ENCODE measurements at regions not wholly inside any gene's neighbourhood (a gene's known extent, or its start where the extent isn't known, plus 50 kb on each side); places are given as distances from the start of the nearest gene placed in this dataset.

DNA sequence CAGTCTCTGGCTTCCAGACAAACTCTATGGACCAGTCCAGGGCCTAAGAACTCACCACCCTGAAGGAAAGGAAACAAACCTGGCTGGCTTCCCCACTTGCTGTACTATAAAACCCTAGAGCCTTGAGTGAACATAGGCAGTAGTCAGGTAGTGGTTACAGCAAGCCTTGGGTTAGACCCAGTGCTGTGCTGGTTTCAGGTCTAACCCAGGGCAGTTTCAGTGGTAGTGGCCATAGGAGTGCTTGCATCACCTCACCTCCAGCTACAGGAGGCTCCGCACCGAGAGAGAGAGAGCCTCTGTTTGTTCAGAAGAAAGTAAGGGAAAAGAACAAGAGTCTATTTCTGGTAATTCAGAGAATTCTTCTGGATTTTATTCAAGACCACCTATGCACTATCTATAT lies 714.1 kb upstream of the CDH10 start:
- no peak overlapping the region for H3K4me3 Mint-ChIP-seq (ENCODE audit: unreplicated experiment)
- no peak overlapping the region for H3K27ac Mint-ChIP-seq (ENCODE audit: low read depth, unreplicated experiment)
- CTCF ChIA-PET = no interaction called here
- H3K4me1 Mint-ChIP-seq (ENCODE audit: insufficient read depth, unreplicated experiment) = peaks cover 5% of the 10 kb centered on the region
- intact Hi-C loops (cut with micrococcal nuclease) = no loop called here
- POLR2A ChIA-PET = no interaction called here
- H3K27me3 Mint-ChIP-seq (ENCODE audit: insufficient read depth, unreplicated experiment) = no peaks in the 10 kb centered on the region
- H3K9me3 Mint-ChIP-seq (ENCODE audit: unreplicated experiment) = no peaks in the 10 kb centered on the region
- no peaks in the 10 kb centered on the region for H3K36me3 Mint-ChIP-seq (ENCODE audit: insufficient read depth, unreplicated experiment)
- TF ChIP-seq, protein P1, sequence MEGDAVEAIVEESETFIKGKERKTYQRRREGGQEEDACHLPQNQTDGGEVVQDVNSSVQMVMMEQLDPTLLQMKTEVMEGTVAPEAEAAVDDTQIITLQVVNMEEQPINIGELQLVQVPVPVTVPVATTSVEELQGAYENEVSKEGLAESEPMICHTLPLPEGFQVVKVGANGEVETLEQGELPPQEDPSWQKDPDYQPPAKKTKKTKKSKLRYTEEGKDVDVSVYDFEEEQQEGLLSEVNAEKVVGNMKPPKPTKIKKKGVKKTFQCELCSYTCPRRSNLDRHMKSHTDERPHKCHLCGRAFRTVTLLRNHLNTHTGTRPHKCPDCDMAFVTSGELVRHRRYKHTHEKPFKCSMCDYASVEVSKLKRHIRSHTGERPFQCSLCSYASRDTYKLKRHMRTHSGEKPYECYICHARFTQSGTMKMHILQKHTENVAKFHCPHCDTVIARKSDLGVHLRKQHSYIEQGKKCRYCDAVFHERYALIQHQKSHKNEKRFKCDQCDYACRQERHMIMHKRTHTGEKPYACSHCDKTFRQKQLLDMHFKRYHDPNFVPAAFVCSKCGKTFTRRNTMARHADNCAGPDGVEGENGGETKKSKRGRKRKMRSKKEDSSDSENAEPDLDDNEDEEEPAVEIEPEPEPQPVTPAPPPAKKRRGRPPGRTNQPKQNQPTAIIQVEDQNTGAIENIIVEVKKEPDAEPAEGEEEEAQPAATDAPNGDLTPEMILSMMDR (IDR thresholded peaks at IDR 0.05; ENCODE audit: unreplicated experiment) = no peak
- BruUV-seq (replicated peaks) = no TSS peak
- no peak for DNase-seq (ENCODE audit: unreplicated experiment)

DNA sequence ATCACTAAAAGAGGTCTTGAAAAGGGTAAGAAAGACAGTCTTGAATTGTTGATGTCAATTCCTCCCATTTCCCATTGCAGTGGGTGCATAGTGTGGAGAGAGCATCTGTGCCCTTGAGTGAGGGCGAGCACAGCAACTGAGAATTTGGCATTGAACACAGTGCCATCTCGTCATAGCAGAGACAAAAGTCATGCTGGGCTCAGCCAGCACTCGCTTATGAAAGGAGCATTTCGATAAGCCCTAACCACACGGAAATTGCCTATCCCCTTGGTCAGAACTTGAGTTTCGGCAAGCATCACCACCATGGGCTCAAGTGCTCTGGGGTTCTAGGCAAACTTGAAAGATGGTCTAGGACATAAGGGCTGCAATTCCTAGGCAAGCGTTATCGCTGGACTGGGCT lies 712.8 kb upstream of the CDH10 start:
- intact Hi-C loops (cut with micrococcal nuclease) = no loop called here
- no peaks in the 10 kb centered on the region for H3K36me3 Mint-ChIP-seq (ENCODE audit: insufficient read depth, unreplicated experiment)
- H3K4me3 Mint-ChIP-seq (ENCODE audit: unreplicated experiment) = no peak overlapping the region
- TF ChIP-seq, protein P1 (IDR thresholded peaks at IDR 0.05; ENCODE audit: unreplicated experiment) = no peak
- peaks cover 4% of the 10 kb centered on the region for H3K4me1 Mint-ChIP-seq (ENCODE audit: insufficient read depth, unreplicated experiment)
- no peaks in the 10 kb centered on the region for H3K9me3 Mint-ChIP-seq (ENCODE audit: unreplicated experiment)
- no peaks in the 10 kb centered on the region for H3K27me3 Mint-ChIP-seq (ENCODE audit: insufficient read depth, unreplicated experiment)
- no peak overlapping the region for H3K27ac Mint-ChIP-seq (ENCODE audit: low read depth, unreplicated experiment)
- no peak for DNase-seq (ENCODE audit: unreplicated experiment)
- ChIA-PET POLR2A (no interaction called here), CTCF (no interaction called here)
- BruUV-seq (replicated peaks) = no TSS peak

DNA sequence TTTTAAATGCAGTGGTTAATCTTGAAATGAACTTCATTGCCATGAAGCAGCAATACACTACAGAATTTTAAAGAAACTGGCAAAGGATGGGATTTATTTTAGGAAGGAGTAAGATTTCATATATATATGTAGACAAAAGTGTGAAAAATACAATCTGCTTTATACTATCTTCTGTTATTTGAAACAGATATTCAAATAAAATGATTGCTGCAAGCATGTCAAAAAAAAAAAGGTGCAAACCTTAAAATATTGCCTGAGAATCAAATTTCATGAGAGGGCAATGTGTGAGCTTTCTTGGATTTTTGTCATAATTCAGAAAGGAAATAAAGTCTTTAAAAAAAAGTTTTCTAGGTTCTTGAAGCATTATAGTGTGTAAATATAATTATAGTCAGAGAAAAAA lies 705.0 kb upstream of the CDH10 start:
- Mint-ChIP-seq H3K4me1 (ENCODE audit: insufficient read depth, unreplicated experiment) (no peaks in the 10 kb centered on the region), H3K9me3 (ENCODE audit: unreplicated experiment) (peaks cover 4% of the 10 kb centered on the region)
- BruUV-seq (replicated peaks) = no TSS peak

DNA sequence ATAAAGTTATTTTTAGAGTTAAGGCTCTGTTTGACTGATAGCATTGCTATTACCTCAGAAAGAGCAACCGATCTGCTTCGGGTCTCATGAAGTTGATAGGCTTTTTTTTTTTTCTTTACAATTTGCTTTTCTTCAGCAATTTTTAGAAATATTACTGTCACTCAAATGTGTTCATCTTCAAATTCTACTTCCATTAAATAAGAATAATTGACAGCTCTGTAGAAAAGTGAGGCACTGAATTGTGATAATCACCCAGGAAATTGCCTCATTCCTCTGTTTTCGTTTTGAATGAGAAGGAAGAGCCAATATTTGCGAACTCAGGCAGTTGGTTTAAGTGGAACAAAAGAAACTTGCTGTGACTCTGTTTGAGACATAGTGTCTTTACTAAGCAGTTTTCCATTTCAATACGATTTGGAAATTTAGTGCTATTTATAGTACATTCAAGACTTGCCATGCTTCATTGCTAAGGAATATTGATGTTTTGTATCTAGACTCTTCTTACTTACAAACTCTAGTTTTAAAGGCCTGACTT lies 700.5 kb upstream of the CDH10 start:
- Mint-ChIP-seq H3K9me3 (ENCODE audit: unreplicated experiment) (peaks cover 7% of the 10 kb centered on the region), H3K27me3 (ENCODE audit: insufficient read depth, unreplicated experiment) (no peaks in the 10 kb centered on the region), H3K4me3 (ENCODE audit: unreplicated experiment) (no peak overlapping the region), H3K4me1 (ENCODE audit: insufficient read depth, unreplicated experiment) (no peaks in the 10 kb centered on the region), H3K36me3 (ENCODE audit: insufficient read depth, unreplicated experiment) (no peaks in the 10 kb centered on the region), H3K27ac (ENCODE audit: low read depth, unreplicated experiment) (no peak overlapping the region)
- ChIA-PET POLR2A (no interaction called here), CTCF (no interaction called here)
- TF ChIP-seq, protein P1 (IDR thresholded peaks at IDR 0.05; ENCODE audit: unreplicated experiment) = no peak
- intact Hi-C loops (cut with micrococcal nuclease) = no loop called here
- no peak for DNase-seq (ENCODE audit: unreplicated experiment)
- BruUV-seq (replicated peaks) = no TSS peak

More for the DNA sequence above, 705.0 kb upstream of the CDH10 start:
- ChIA-PET POLR2A (no interaction called here), CTCF (interaction anchor here (0.6 kb wide), 1 partner anchor 409 kb away, joined by 4 read pairs; no protein-coding TSS in a partner anchor)
- Mint-ChIP-seq H3K36me3 (ENCODE audit: insufficient read depth, unreplicated experiment) (no peaks in the 10 kb centered on the region), H3K27me3 (ENCODE audit: insufficient read depth, unreplicated experiment) (no peaks in the 10 kb centered on the region), H3K27ac (ENCODE audit: low read depth, unreplicated experiment) (no peak overlapping the region), H3K4me3 (ENCODE audit: unreplicated experiment) (no peak overlapping the region)
- intact Hi-C loops (cut with micrococcal nuclease) = no loop called here
- DNase-seq (ENCODE audit: unreplicated experiment) = no peak
- TF ChIP-seq, protein P1 (IDR thresholded peaks at IDR 0.05; ENCODE audit: unreplicated experiment) = no peak

Measured in MCF 10A (cell line).